ENCODE measurements at regions not wholly inside any gene's neighbourhood (a gene's known extent, or its start where the extent isn't known, plus 50 kb on each side); places are given as distances from the start of the nearest gene placed in this dataset.

GRCh38 chr2:57740891-57741290 lies 305.7 kb upstream of the VRK2 start:
- no peak for ATAC-seq
- TF ChIP-seq ARNTL (CRISPR knock-in tag; IDR thresholded peaks at IDR 0.05; ENCODE audit: borderline replicate concordance, low read depth) (no peak), ZNF70 (CRISPR knock-in tag; IDR thresholded peaks at IDR 0.05) (no peak), PATZ1 (CRISPR knock-in tag; IDR thresholded peaks at IDR 0.05; ENCODE audit: borderline replicate concordance) (no peak), CREB5 (CRISPR knock-in tag; IDR thresholded peaks at IDR 0.05; ENCODE audit: low read depth) (no peak), TOX (CRISPR knock-in tag; IDR thresholded peaks at IDR 0.05; ENCODE audit: borderline replicate concordance) (no peak)

GRCh38 chr2:57753636-57754035 lies 293.0 kb upstream of the VRK2 start:
- TF ChIP-seq ARNTL (CRISPR knock-in tag; IDR thresholded peaks at IDR 0.05; ENCODE audit: borderline replicate concordance, low read depth) (no peak), BACH2 (CRISPR knock-in tag; IDR thresholded peaks at IDR 0.05; ENCODE audit: borderline replicate concordance) (no peak), ZNF70 (CRISPR knock-in tag; IDR thresholded peaks at IDR 0.05) (no peak), PATZ1 (CRISPR knock-in tag; IDR thresholded peaks at IDR 0.05; ENCODE audit: borderline replicate concordance) (no peak), ZC3H10 (CRISPR knock-in tag; IDR thresholded peaks at IDR 0.05) (no peak), OSR1 (CRISPR knock-in tag; IDR thresholded peaks at IDR 0.05) (no peak), ZNF8 (CRISPR knock-in tag; IDR thresholded peaks at IDR 0.05) (no peak), CSRNP3 (CRISPR knock-in tag; IDR thresholded peaks at IDR 0.05) (no peak), TOX (CRISPR knock-in tag; IDR thresholded peaks at IDR 0.05; ENCODE audit: borderline replicate concordance) (no peak), PPARA (CRISPR knock-in tag; IDR thresholded peaks at IDR 0.05; ENCODE audit: borderline replicate concordance) (no peak), ESRRG (CRISPR knock-in tag; IDR thresholded peaks at IDR 0.05) (no peak), RARB (CRISPR knock-in tag; IDR thresholded peaks at IDR 0.05) (no peak), ZFP30 (CRISPR knock-in tag; IDR thresholded peaks at IDR 0.05) (no peak), CSDC2 (CRISPR knock-in tag; IDR thresholded peaks at IDR 0.05) (no peak), TSHZ2 (CRISPR knock-in tag; IDR thresholded peaks at IDR 0.05) (no peak)
- no peak for ATAC-seq

- TF ChIP-seq CSDC2 (CRISPR knock-in tag; IDR thresholded peaks at IDR 0.05), result no peak
- TF ChIP-seq ESRRG (CRISPR knock-in tag; IDR thresholded peaks at IDR 0.05), result no peak
- no peak for TF ChIP-seq ZNF565 (CRISPR knock-in tag; conservative IDR thresholded peaks at IDR 0.05; ENCODE audit: low read depth)
- TF ChIP-seq ZNF8 (CRISPR knock-in tag; IDR thresholded peaks at IDR 0.05), result no peak
- ATAC-seq, result no peak
Measured at GRCh38 chr2:57758686-57759085, 287.9 kb upstream of the VRK2 start.

- no peak for ATAC-seq
- TF ChIP-seq ISL1 (CRISPR knock-in tag; IDR thresholded peaks at IDR 0.05) (no peak), RARB (CRISPR knock-in tag; IDR thresholded peaks at IDR 0.05) (no peak), TSHZ2 (CRISPR knock-in tag; IDR thresholded peaks at IDR 0.05) (no peak), ESRRG (CRISPR knock-in tag; IDR thresholded peaks at IDR 0.05) (no peak)
Measured at GRCh38 chr2:57759131-57759530, 287.5 kb upstream of the VRK2 start.

Measured in SK-N-SH treated with all-trans-retinoic acid at 6 μM for 48 hours (cell line).